HG03442 (cell line): ENCODE measurements at regions not wholly inside any gene's neighbourhood (a gene's known extent, or its start where the extent isn't known, plus 50 kb on each side); places are given as distances from the start of the nearest gene placed in this dataset.

Experiments
- ATAC-seq: cut with Tn5 transposase; IDR thresholded peaks from one replicate; pipeline ENCODE4 v1.9.1; 2021; ENCODE audit warnings: mild to moderate bottlenecking, moderate library complexity; ENCODE audit not compliant: unreplicated experiment

GRCh38 chr1:198860371-198860770 is 221.5 kb downstream of the PTPRC start:
- no peak for ATAC-seq

GRCh38 chr1:198861636-198862035 is 222.8 kb downstream of the PTPRC start:
- no peak for ATAC-seq

- no peak for ATAC-seq
Measured at GRCh38 chr1:198864695-198865094, 225.9 kb downstream of the PTPRC start.

GRCh38 chr1:198865319-198865718 is 226.5 kb downstream of the PTPRC start:
- ATAC-seq = no peak

- no peak for ATAC-seq
Measured at GRCh38 chr1:198867182-198867581, 228.3 kb downstream of the PTPRC start.

- no peak for ATAC-seq
Measured at GRCh38 chr1:198873696-198874230, 234.9 kb downstream of the PTPRC start.

- no peak for ATAC-seq
Measured at GRCh38 chr1:198876371-198876871, 237.6 kb downstream of the PTPRC start.

GRCh38 chr1:198878566-198878965 is 239.7 kb downstream of the PTPRC start:
- ATAC-seq = no peak

- no peak for ATAC-seq
Measured at GRCh38 chr1:198879711-198880306, 241.0 kb downstream of the PTPRC start.

GRCh38 chr1:198880397-198880796 is 241.6 kb downstream of the PTPRC start:
- no peak for ATAC-seq

- ATAC-seq = no peak
Measured at GRCh38 chr1:198880818-198881597, 242.2 kb downstream of the PTPRC start.

GRCh38 chr1:198883184-198883583 is 244.3 kb downstream of the PTPRC start:
- ATAC-seq = no peak

GRCh38 chr1:198887866-198888265 is 249.0 kb downstream of the PTPRC start:
- ATAC-seq = no peak

GRCh38 chr1:198888379-198888943 is 249.6 kb downstream of the PTPRC start:
- no peak for ATAC-seq

- ATAC-seq = no peak
Measured at GRCh38 chr1:198889101-198889500, 250.3 kb downstream of the PTPRC start.

GRCh38 chr1:198889749-198890148 is 250.9 kb downstream of the PTPRC start:
- ATAC-seq = no peak

GRCh38 chr1:198890214-198890930 is 251.5 kb downstream of the PTPRC start:
- ATAC-seq = no peak

GRCh38 chr1:198892065-198892464 is 253.2 kb downstream of the PTPRC start:
- no peak for ATAC-seq

- ATAC-seq = no peak
Measured at GRCh38 chr1:198893141-198893540, 254.3 kb downstream of the PTPRC start.

- ATAC-seq = no peak
Measured at GRCh38 chr1:198893763-198894444, 255.1 kb downstream of the PTPRC start.

- ATAC-seq = no peak
Measured at GRCh38 chr1:198901266-198901665, 262.4 kb downstream of the PTPRC start.
